RWPE1 (cell line): ENCODE measurements at regions not wholly inside any gene's neighbourhood (a gene's known extent, or its start where the extent isn't known, plus 50 kb on each side); places are given as distances from the start of the nearest gene placed in this dataset.

Source experiments
- CTCF ChIA-PET: fragments of 350-600 bp; sonication (Branson Sonifier 250); formaldehyde crosslinking; extraction: SDS; loops from one replicate; lab custom pipeline; 2021; lab: Yijun Ruan, JAX
- POLR2A ChIA-PET: fragments of 400-600 bp; formaldehyde crosslinking; extraction: SDS; loops from one replicate; lab custom pipeline; 2020; ENCODE audit warnings: antibody characterized with exemption; ENCODE audit not compliant: low non-redundant PET; lab: Yijun Ruan, JAX
- DNase-seq: peaks from one replicate; pipeline ENCODE4 v3.0.0; 2012; ENCODE audit warnings: low spot score
- H3K27ac ChIP-seq: fragments of 450-650 bp; 2 replicates; pipeline ENCODE4 v1.5.1; 2017
- TF ChIP-seq, protein P1 (sequence below): fragments of 450-650 bp; conservative IDR thresholded peaks from 2 replicates; pipeline ENCODE4 v1.5.1; 2017; ENCODE audit warnings: low read depth, mild to moderate bottlenecking

DNA sequence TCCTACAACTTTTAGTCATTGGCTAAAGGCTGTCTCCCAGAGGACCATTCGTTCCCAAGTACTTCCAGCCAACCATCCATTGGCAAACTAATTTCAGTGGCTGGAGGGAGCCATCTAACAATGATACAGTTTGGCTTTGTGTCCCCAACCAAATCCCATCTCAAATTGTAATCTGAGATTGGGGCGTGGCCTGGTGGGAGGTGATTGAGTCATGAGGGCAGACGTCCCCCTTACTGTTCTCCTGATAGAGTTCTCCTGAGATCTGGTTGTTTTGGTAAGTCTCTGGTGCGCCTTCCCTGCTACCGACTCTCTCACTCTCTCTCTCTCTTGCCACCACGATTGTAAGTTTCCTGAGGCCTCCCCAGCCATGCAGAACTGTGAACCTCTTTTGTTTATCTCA lies 99.7 kb upstream of the FUT8 start:
- TF ChIP-seq, protein P1, sequence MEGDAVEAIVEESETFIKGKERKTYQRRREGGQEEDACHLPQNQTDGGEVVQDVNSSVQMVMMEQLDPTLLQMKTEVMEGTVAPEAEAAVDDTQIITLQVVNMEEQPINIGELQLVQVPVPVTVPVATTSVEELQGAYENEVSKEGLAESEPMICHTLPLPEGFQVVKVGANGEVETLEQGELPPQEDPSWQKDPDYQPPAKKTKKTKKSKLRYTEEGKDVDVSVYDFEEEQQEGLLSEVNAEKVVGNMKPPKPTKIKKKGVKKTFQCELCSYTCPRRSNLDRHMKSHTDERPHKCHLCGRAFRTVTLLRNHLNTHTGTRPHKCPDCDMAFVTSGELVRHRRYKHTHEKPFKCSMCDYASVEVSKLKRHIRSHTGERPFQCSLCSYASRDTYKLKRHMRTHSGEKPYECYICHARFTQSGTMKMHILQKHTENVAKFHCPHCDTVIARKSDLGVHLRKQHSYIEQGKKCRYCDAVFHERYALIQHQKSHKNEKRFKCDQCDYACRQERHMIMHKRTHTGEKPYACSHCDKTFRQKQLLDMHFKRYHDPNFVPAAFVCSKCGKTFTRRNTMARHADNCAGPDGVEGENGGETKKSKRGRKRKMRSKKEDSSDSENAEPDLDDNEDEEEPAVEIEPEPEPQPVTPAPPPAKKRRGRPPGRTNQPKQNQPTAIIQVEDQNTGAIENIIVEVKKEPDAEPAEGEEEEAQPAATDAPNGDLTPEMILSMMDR: no peak
- ChIA-PET POLR2A (no interaction called here), CTCF (no interaction called here)
- no peak overlapping the region for H3K27ac ChIP-seq
- no peak for DNase-seq

- no peak for DNase-seq
- no peak overlapping the region for H3K27ac ChIP-seq
- ChIA-PET CTCF (no interaction called here), POLR2A (no interaction called here)
- TF ChIP-seq, protein P1: no peak
These were observed 93.7 kb upstream of the FUT8 start for GRCh38 chr14:65318636-65319506.

GRCh38 chr14:65320661-65321308 lies 91.7 kb upstream of the FUT8 start:
- no peak for DNase-seq
- H3K27ac ChIP-seq: no peak overlapping the region
- CTCF ChIA-PET: no interaction called here
- TF ChIP-seq, protein P1: no peak
- POLR2A ChIA-PET: no interaction called here

- H3K27ac ChIP-seq: no peak overlapping the region
- CTCF ChIA-PET: no interaction called here
- POLR2A ChIA-PET: no interaction called here
- TF ChIP-seq, protein P1: no peak
- no peak for DNase-seq
These were observed 91.1 kb upstream of the FUT8 start for GRCh38 chr14:65321370-65321875.

DNA sequence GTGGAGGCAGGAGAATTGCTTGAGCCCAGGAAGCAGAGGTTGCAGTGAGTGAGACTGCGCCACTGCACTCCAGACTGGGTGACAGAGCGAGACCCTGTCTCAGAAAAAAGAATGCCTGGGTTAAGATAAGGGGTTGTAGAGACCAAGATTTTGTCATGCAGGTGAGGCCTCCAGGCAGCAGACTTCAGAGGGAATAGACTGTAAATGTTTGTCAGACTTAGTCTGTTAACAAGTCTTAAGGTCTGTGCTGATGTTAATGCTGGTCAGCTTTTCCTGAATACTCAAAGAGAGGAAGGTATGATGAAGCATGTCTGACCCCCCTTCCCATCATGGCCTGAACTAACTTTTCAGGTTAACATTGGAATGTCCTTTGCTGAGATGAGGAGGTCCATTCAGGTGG lies 83.0 kb upstream of the FUT8 start:
- CTCF ChIA-PET: interaction anchor here (0.5 kb wide), 1 partner anchor 97 kb away, joined by 4 read pairs; no protein-coding TSS in a partner anchor
- H3K27ac ChIP-seq: no peak overlapping the region
- no peak for DNase-seq
- POLR2A ChIA-PET: no interaction called here
- TF ChIP-seq, protein P1: no peak

GRCh38 chr14:65329911-65330310 lies 82.6 kb upstream of the FUT8 start:
- TF ChIP-seq, protein P1: no peak
- ChIA-PET POLR2A (no interaction called here), CTCF (no interaction called here)
- no peak for DNase-seq
- no peak overlapping the region for H3K27ac ChIP-seq
